ENCODE measurements at regions not wholly inside any gene's neighbourhood (a gene's known extent, or its start where the extent isn't known, plus 50 kb on each side); places are given as distances from the start of the nearest gene placed in this dataset.

GRCh38 chr5:115424446-115424845, 120.1 kb downstream of the FEM1C start:
- no peak overlapping the region for H3K4me3 Mint-ChIP-seq
- no peak overlapping the region for H3K4me2 ChIP-seq (ENCODE audit: insufficient read depth, insufficient read length, low read length)
- no peak overlapping the region for H2BK20ac ChIP-seq (ENCODE audit: low read depth, low read length, poor library complexity, severe bottlenecking)
- no peak overlapping the region for H4K91ac ChIP-seq (ENCODE audit: insufficient read length, low read depth, low read length)
- no peaks in the 10 kb centered on the region for H3K27me3 ChIP-seq (ENCODE audit: insufficient read depth, low read length)
- H2BK120ac ChIP-seq (ENCODE audit: low read depth, low read length, poor library complexity, severe bottlenecking), result no peak overlapping the region
- H3T11ph ChIP-seq (ENCODE audit: low read length), result no peak overlapping the region
- no peak overlapping the region for H2BK12ac ChIP-seq (ENCODE audit: insufficient read length, low read depth, low read length)
- H2BK5ac ChIP-seq (ENCODE audit: insufficient read length, low read length), result no peak overlapping the region
- H3K23me2 ChIP-seq (ENCODE audit: insufficient read length, low read depth, low read length, poor library complexity, severe bottlenecking), result no peaks in the 10 kb centered on the region
- H3K4me1 Mint-ChIP-seq, result peaks cover 20 to 25% of the 10 kb centered on the region in 2 experiments
- H3K4ac ChIP-seq (ENCODE audit: low read depth, low read length), result no peak overlapping the region
- H4K8ac ChIP-seq (replicated peaks; ENCODE audit: insufficient read length, low read depth, low read length), result no peak overlapping the region
- no peak overlapping the region for H3K56ac ChIP-seq (ENCODE audit: insufficient read length, low read depth, low read length)
- H2BK15ac ChIP-seq (ENCODE audit: low read depth, low read length), result no peak overlapping the region
- DNase-seq, result no peak
- H3K36me3 Mint-ChIP-seq (ENCODE audit: insufficient read depth in 1 of 3, low read depth in 3 of 3), result no peaks in the 10 kb centered on the region
- H3K9me3 Mint-ChIP-seq, result no peaks in the 10 kb centered on the region
- no peak overlapping the region for H3K9ac ChIP-seq (ENCODE audit: extremely low read depth, insufficient read length, low read length)
- no peak overlapping the region for H3K27ac ChIP-seq (ENCODE audit: insufficient read length, low read depth, low read length)
- no peak for TF ChIP-seq CTCF (conservative IDR thresholded peaks at IDR 0.05)
- H3K23ac ChIP-seq (ENCODE audit: insufficient read length, low read depth, low read length), result no peak overlapping the region
- H4K20me1 ChIP-seq (ENCODE audit: control insufficient read depth, insufficient read depth, insufficient read length), result no peaks in the 10 kb centered on the region
- no peak overlapping the region for H4K5ac ChIP-seq (ENCODE audit: insufficient read length, low read depth, low read length)
- no peak overlapping the region for H3K18ac ChIP-seq (ENCODE audit: insufficient read length, low read depth, low read length)
- no peaks in the 10 kb centered on the region for H3K9me3 ChIP-seq (ENCODE audit: control insufficient read depth, low read depth, low read length)
- no peak overlapping the region for H3K27ac Mint-ChIP-seq
- H3K79me2 ChIP-seq (ENCODE audit: insufficient read depth, low read length), result no peaks in the 10 kb centered on the region
- peaks cover 2% of the 10 kb centered on the region; the same call in 1 of the 2 replicates for H3K4me1 ChIP-seq (ENCODE audit: insufficient read depth, low read length)
- no peaks in the 10 kb centered on the region for H3K79me1 ChIP-seq (ENCODE audit: insufficient read depth, low read depth, low read length, poor library complexity, severe bottlenecking)
- H3K14ac ChIP-seq (ENCODE audit: insufficient read depth, low read length), result no peak overlapping the region
- H3K27me3 Mint-ChIP-seq (ENCODE audit: low read depth), result no peaks in the 10 kb centered on the region
- H2AFZ ChIP-seq (ENCODE audit: low read length), result no peak overlapping the region
- H2AK5ac ChIP-seq (ENCODE audit: insufficient read length, low read length), result no peak overlapping the region
- WGBS (ENCODE audit: extremely low coverage, insufficient read length, low lambda C conversion rate), result no CpG with 5 or more reads among the region's 3 CpGs
